Neural cell (in vitro differentiated cells): ENCODE measurements at regions not wholly inside any gene's neighbourhood (a gene's known extent, or its start where the extent isn't known, plus 50 kb on each side); places are given as distances from the start of the nearest gene placed in this dataset.

Source experiments
- EP300 ChIP-seq: fragments of 450-650 bp; conservative IDR thresholded peaks from 2 replicates; pipeline ENCODE4 v1.6.1; 2014; ENCODE audit warnings: antibody characterized with exemption, mild to moderate bottlenecking, moderate library complexity; ENCODE audit not compliant: poor library complexity, severe bottlenecking
- EZH2 ChIP-seq: fragments of 200-600, 300-800 bp; shearing (Covaris generic), sonication (generic); IDR thresholded peaks from 2 replicates; pipeline ENCODE4 v1.6.1; 2014; ENCODE audit warnings: antibody characterized with exemption, low read length, borderline replicate concordance, mild to moderate bottlenecking; ENCODE audit not compliant: insufficient read depth, poor library complexity, severe bottlenecking
- POLR2AphosphoS5 ChIP-seq: IDR thresholded peaks from 2 replicates; pipeline ENCODE4 v1.6.1; 2012
- RAD21 ChIP-seq: fragments of 450-650 bp; conservative IDR thresholded peaks from 2 replicates; pipeline ENCODE4 v1.6.1; 2014; ENCODE audit warnings: antibody characterized with exemption, mild to moderate bottlenecking, moderate library complexity
- SMC3 ChIP-seq: fragments of 450-650 bp; conservative IDR thresholded peaks from 2 replicates; pipeline ENCODE4 v1.6.1; 2014; ENCODE audit warnings: antibody characterized with exemption, mild to moderate bottlenecking, moderate library complexity; ENCODE audit not compliant: poor library complexity
- TF ChIP-seq, protein P1 (sequence below): fragments of 450-650 bp; IDR thresholded peaks from 2 replicates; pipeline ENCODE4 v1.5.1; 2014; ENCODE audit warnings: antibody characterized with exemption, mild to moderate bottlenecking, moderate library complexity; ENCODE audit not compliant: poor library complexity, severe bottlenecking
- TF ChIP-seq, protein P2 (sequence below): IDR thresholded peaks from 2 replicates; pipeline ENCODE4 v1.6.1; 2012; ENCODE audit warnings: borderline replicate concordance

DNA sequence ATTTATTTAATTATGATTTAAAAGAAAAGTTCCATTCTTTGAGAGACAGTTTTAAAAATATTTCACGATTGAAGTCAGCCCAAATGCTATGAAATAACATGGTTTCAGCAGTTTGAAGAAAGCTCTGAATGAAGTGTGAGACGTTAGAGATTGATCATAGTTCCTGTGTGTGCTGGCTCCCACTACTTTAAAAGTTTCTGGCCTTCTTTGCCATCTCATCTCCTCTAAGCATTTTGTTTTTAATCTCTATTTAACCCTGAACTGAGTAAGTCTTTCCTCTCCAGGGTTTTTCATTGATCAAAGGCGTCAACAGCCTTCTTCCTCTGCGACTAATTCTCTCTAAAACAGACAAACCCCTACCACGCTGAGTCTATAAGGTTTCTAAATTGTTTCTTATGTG is 225.3 kb upstream of the B3GALT2 start:
- TF ChIP-seq SMC3 (no peak), POLR2AphosphoS5 (no peak), EP300 (no peak), EZH2 (no peak), RAD21 (no peak)
- TF ChIP-seq, protein P1, sequence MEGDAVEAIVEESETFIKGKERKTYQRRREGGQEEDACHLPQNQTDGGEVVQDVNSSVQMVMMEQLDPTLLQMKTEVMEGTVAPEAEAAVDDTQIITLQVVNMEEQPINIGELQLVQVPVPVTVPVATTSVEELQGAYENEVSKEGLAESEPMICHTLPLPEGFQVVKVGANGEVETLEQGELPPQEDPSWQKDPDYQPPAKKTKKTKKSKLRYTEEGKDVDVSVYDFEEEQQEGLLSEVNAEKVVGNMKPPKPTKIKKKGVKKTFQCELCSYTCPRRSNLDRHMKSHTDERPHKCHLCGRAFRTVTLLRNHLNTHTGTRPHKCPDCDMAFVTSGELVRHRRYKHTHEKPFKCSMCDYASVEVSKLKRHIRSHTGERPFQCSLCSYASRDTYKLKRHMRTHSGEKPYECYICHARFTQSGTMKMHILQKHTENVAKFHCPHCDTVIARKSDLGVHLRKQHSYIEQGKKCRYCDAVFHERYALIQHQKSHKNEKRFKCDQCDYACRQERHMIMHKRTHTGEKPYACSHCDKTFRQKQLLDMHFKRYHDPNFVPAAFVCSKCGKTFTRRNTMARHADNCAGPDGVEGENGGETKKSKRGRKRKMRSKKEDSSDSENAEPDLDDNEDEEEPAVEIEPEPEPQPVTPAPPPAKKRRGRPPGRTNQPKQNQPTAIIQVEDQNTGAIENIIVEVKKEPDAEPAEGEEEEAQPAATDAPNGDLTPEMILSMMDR, result no peak
- TF ChIP-seq, protein P2, sequence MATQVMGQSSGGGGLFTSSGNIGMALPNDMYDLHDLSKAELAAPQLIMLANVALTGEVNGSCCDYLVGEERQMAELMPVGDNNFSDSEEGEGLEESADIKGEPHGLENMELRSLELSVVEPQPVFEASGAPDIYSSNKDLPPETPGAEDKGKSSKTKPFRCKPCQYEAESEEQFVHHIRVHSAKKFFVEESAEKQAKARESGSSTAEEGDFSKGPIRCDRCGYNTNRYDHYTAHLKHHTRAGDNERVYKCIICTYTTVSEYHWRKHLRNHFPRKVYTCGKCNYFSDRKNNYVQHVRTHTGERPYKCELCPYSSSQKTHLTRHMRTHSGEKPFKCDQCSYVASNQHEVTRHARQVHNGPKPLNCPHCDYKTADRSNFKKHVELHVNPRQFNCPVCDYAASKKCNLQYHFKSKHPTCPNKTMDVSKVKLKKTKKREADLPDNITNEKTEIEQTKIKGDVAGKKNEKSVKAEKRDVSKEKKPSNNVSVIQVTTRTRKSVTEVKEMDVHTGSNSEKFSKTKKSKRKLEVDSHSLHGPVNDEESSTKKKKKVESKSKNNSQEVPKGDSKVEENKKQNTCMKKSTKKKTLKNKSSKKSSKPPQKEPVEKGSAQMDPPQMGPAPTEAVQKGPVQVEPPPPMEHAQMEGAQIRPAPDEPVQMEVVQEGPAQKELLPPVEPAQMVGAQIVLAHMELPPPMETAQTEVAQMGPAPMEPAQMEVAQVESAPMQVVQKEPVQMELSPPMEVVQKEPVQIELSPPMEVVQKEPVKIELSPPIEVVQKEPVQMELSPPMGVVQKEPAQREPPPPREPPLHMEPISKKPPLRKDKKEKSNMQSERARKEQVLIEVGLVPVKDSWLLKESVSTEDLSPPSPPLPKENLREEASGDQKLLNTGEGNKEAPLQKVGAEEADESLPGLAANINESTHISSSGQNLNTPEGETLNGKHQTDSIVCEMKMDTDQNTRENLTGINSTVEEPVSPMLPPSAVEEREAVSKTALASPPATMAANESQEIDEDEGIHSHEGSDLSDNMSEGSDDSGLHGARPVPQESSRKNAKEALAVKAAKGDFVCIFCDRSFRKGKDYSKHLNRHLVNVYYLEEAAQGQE, result no peak
